ENCODE measurements at regions not wholly inside any gene's neighbourhood (a gene's known extent, or its start where the extent isn't known, plus 50 kb on each side); places are given as distances from the start of the nearest gene placed in this dataset.

- H2BK5ac ChIP-seq (ENCODE audit: insufficient read length, low read length) = no peak overlapping the region
- no peaks in the 10 kb centered on the region for H3K27me3 ChIP-seq (ENCODE audit: insufficient read depth, low read length)
- no peak overlapping the region for H3K4me2 ChIP-seq (ENCODE audit: insufficient read depth, insufficient read length, low read length)
- H3K27me3 Mint-ChIP-seq (ENCODE audit: low read depth) = no peaks in the 10 kb centered on the region; the same call in 1 of the 2 replicates
- no peak overlapping the region for H3K4ac ChIP-seq (ENCODE audit: low read depth, low read length)
- no peaks in the 10 kb centered on the region for H3K4me1 Mint-ChIP-seq
- H4K91ac ChIP-seq (ENCODE audit: insufficient read length, low read depth, low read length) = no peak overlapping the region
- H3K27ac Mint-ChIP-seq = no peak overlapping the region
- H3K9ac ChIP-seq (ENCODE audit: extremely low read depth, insufficient read length, low read length) = no peak overlapping the region
- H3K4me1 ChIP-seq (ENCODE audit: insufficient read depth, low read length) = no peaks in the 10 kb centered on the region
- H2BK15ac ChIP-seq (ENCODE audit: low read depth, low read length) = no peak overlapping the region
- no peak overlapping the region for H3T11ph ChIP-seq (ENCODE audit: low read length)
- H3K27ac ChIP-seq (ENCODE audit: insufficient read length, low read depth, low read length) = no peak overlapping the region
- H2BK12ac ChIP-seq (ENCODE audit: insufficient read length, low read depth, low read length) = no peak overlapping the region
- no peak overlapping the region for H3K18ac ChIP-seq (ENCODE audit: insufficient read length, low read depth, low read length)
- H2AFZ ChIP-seq (ENCODE audit: low read length) = no peak overlapping the region
- no peak overlapping the region for H3K56ac ChIP-seq (ENCODE audit: insufficient read length, low read depth, low read length)
- no CpG with 5 or more reads among the region's 8 CpGs for WGBS (ENCODE audit: extremely low coverage, insufficient read length, low lambda C conversion rate)
- H4K5ac ChIP-seq (ENCODE audit: insufficient read length, low read depth, low read length) = no peak overlapping the region
- no peaks in the 10 kb centered on the region for H4K20me1 ChIP-seq (ENCODE audit: control insufficient read depth, insufficient read depth, insufficient read length)
- no peak for DNase-seq
- no peaks in the 10 kb centered on the region for H3K9me3 ChIP-seq (ENCODE audit: control insufficient read depth, low read depth, low read length)
- no peaks in the 10 kb centered on the region for H3K79me2 ChIP-seq (ENCODE audit: insufficient read depth, low read length)
- no peak overlapping the region for H2BK20ac ChIP-seq (ENCODE audit: low read depth, low read length, poor library complexity, severe bottlenecking)
- no peaks in the 10 kb centered on the region for H3K36me3 Mint-ChIP-seq (ENCODE audit: insufficient read depth in 1 of 3, low read depth in 3 of 3)
- H3K4me3 Mint-ChIP-seq = no peak overlapping the region
- no peak overlapping the region for H4K8ac ChIP-seq (replicated peaks; ENCODE audit: insufficient read length, low read depth, low read length)
- no peak overlapping the region for H3K14ac ChIP-seq (ENCODE audit: insufficient read depth, low read length)
- H3K23me2 ChIP-seq (ENCODE audit: insufficient read length, low read depth, low read length, poor library complexity, severe bottlenecking) = no peaks in the 10 kb centered on the region
- no peak overlapping the region for H3K23ac ChIP-seq (ENCODE audit: insufficient read length, low read depth, low read length)
- H2AK5ac ChIP-seq (ENCODE audit: insufficient read length, low read length) = no peak overlapping the region
- H3K79me1 ChIP-seq (ENCODE audit: insufficient read depth, low read depth, low read length, poor library complexity, severe bottlenecking) = no peaks in the 10 kb centered on the region
- no peaks in the 10 kb centered on the region for H3K9me3 Mint-ChIP-seq
- TF ChIP-seq CTCF (conservative IDR thresholded peaks at IDR 0.05) = no peak
- no peak overlapping the region for H2BK120ac ChIP-seq (ENCODE audit: low read depth, low read length, poor library complexity, severe bottlenecking)
Observed at GRCh38 chr1:182292193-182292741, 99.3 kb downstream of the GLUL start.

Measured in H9 (cell line).